Bronchial epithelial cell (primary cell): ENCODE measurements at regions not wholly inside any gene's neighbourhood (a gene's known extent, or its start where the extent isn't known, plus 50 kb on each side); places are given as distances from the start of the nearest gene placed in this dataset.
A peak's percentile ranks its signal among the peaks of the same experiment; 100 is the strongest.

Experiments
- DNase-seq: peaks from one replicate; pipeline ENCODE4 v3.0.0-alpha.2; 2010; ENCODE audit warnings: low read depth
- FAIRE-seq: peaks from 2 replicates; lab custom pipeline; 2011; peaks lifted over from hg19 to GRCh38; lab: Jason Lieb, UNC
- H3K27me3 ChIP-seq: 2 replicates; pipeline ENCODE4 v1.5.1; 2011; ENCODE audit warnings: low read length; ENCODE audit not compliant: control insufficient read depth, insufficient read depth
- H3K36me3 ChIP-seq: 2 replicates; pipeline ENCODE4 v1.5.1; 2011; ENCODE audit warnings: low read length; ENCODE audit not compliant: control insufficient read depth, insufficient read depth
- H3K4me3 ChIP-seq: 2 replicates; pipeline ENCODE4 v1.5.1; 2011; ENCODE audit warnings: mild to moderate bottlenecking, low read depth, low read length, control low read depth
- CTCF ChIP-seq: IDR thresholded peaks from 2 replicates; pipeline ENCODE4 v1.5.1; 2011; ENCODE audit warnings: mild to moderate bottlenecking, moderate library complexity, low read length, control low read depth, inconsistent platforms; ENCODE audit not compliant: insufficient read depth, severe bottlenecking

GRCh38 chr11:93902921-93903320 is 52.5 kb upstream of the VSTM5 start:
- FAIRE-seq (no peak), DNase-seq (peak; percentile 36)
- no peaks in the 10 kb centered on the region for H3K36me3 ChIP-seq
- H3K27me3 ChIP-seq, result no peaks in the 10 kb centered on the region
- no peak overlapping the region for H3K4me3 ChIP-seq
- TF ChIP-seq CTCF, result no peak

- no peak for DNase-seq
- H3K4me3 ChIP-seq, result no peak overlapping the region
- no peak for FAIRE-seq
- peak; percentile 7 for TF ChIP-seq CTCF
- H3K36me3 ChIP-seq, result no peaks in the 10 kb centered on the region
- H3K27me3 ChIP-seq, result no peaks in the 10 kb centered on the region
These were observed 53.6 kb upstream of the VSTM5 start for GRCh38 chr11:93903989-93904388.

- no peak overlapping the region for H3K4me3 ChIP-seq
- DNase-seq, result no peak
- no peak for TF ChIP-seq CTCF
- no peaks in the 10 kb centered on the region for H3K36me3 ChIP-seq
- H3K27me3 ChIP-seq, result no peaks in the 10 kb centered on the region
- no peak for FAIRE-seq
These were observed 54.3 kb upstream of the VSTM5 start for GRCh38 chr11:93904716-93905115.

- no peak for TF ChIP-seq CTCF
- peak; percentile 31 for DNase-seq
- FAIRE-seq, result no peak
- Histone ChIP-seq H3K36me3 (no peaks in the 10 kb centered on the region), H3K4me3 (no peak overlapping the region), H3K27me3 (no peaks in the 10 kb centered on the region)
These were observed 55.0 kb upstream of the VSTM5 start for GRCh38 chr11:93905384-93905783.

GRCh38 chr11:93906486-93906885 is 56.1 kb upstream of the VSTM5 start:
- no peaks in the 10 kb centered on the region for H3K27me3 ChIP-seq
- FAIRE-seq, result no peak

More at GRCh38 chr11:93906486-93906885, 56.1 kb upstream of the VSTM5 start:
- no peak for TF ChIP-seq CTCF
- Histone ChIP-seq H3K36me3 (no peaks in the 10 kb centered on the region), H3K4me3 (no peak overlapping the region)
- peak; percentile 63 for DNase-seq
